ENCODE measurements at regions not wholly inside any gene's neighbourhood (a gene's known extent, or its start where the extent isn't known, plus 50 kb on each side); places are given as distances from the start of the nearest gene placed in this dataset.

- Histone ChIP-seq H3K36me3 (ENCODE audit: control insufficient read depth in 1 of 2, insufficient read depth in 2 of 2, low read length in 2 of 2) (no peaks in the 10 kb centered on the region), H3K79me2 (ENCODE audit: insufficient read depth, low read length) (no peaks in the 10 kb centered on the region), H3K9ac (ENCODE audit: low read length) (no peak overlapping the region), H3K27ac (ENCODE audit: low read depth, low read length) (no peak overlapping the region), H3K9me3 (ENCODE audit: control insufficient read depth in 1 of 2, insufficient read depth in 1 of 2, low read depth in 1 of 2, low read length in 2 of 2) (no peaks in the 10 kb centered on the region), H3K9me2 (ENCODE audit: insufficient read depth) (no peaks in the 10 kb centered on the region), H3K27me3 (ENCODE audit: insufficient read depth, low read length) (no peaks in the 10 kb centered on the region), H3K4me1 (ENCODE audit: control insufficient read depth in 1 of 2, insufficient read depth in 2 of 2, low read length in 2 of 2) (no peaks in the 10 kb centered on the region), H3K4me2 (ENCODE audit: low read length) (no peak overlapping the region), H3K4me3 (replicated peaks in 1 of 2; ENCODE audit: low read depth in 1 of 2, low read length in 2 of 2) (no peak overlapping the region), H2AFZ (ENCODE audit: low read depth, low read length, poor library complexity, severe bottlenecking) (no peak overlapping the region), H4K20me1 (ENCODE audit: insufficient read depth) (no peaks in the 10 kb centered on the region)
- no TSS peak for BruUV-seq (replicated peaks)
- intact Hi-C loops (cut with micrococcal nuclease), result no loop called here
- no peak for ATAC-seq
- ChIA-PET CTCF (no interaction called here), POLR2A (no interaction called here), RAD21 (ENCODE audit: low non-redundant PET in 1 of 2, low total read pairs in 2 of 2, uncharacterized antibody in 2 of 2, unreplicated experiment in 2 of 2) (no interaction called here)
- no peak for TF ChIP-seq EZH2phosphoT487 (IDR thresholded peaks at IDR 0.05; ENCODE audit: borderline replicate concordance)
- no peak for TF ChIP-seq CBX3 (IDR thresholded peaks at IDR 0.05; ENCODE audit: low read depth)
- TF ChIP-seq ZBTB33 (IDR thresholded peaks at IDR 0.05; ENCODE audit: extremely low read depth, insufficient replicate concordance, low read length), result no peak
- no peak for TF ChIP-seq ELF1 (IDR thresholded peaks at IDR 0.05; ENCODE audit: borderline replicate concordance, low read depth)
- TF ChIP-seq ATF3 (IDR thresholded peaks at IDR 0.05), result no peak
- TF ChIP-seq POLR2A (IDR thresholded peaks at IDR 0.05; ENCODE audit: borderline replicate concordance, extremely low read depth, insufficient read depth, insufficient read length), result no peak
- TF ChIP-seq SRF (IDR thresholded peaks at IDR 0.05; ENCODE audit: low read depth), result no peak
- TF ChIP-seq POLR2AphosphoS5 (IDR thresholded peaks at IDR 0.05; ENCODE audit: low read depth, low read length), result no peak
- no peak for TF ChIP-seq MAX (IDR thresholded peaks at IDR 0.05)
- no peak for TF ChIP-seq EGR1 (IDR thresholded peaks at IDR 0.05; ENCODE audit: low read depth)
- TF ChIP-seq EZH2 (IDR thresholded peaks at IDR 0.05), result no peak
- TF ChIP-seq SIN3A (IDR thresholded peaks at IDR 0.05; ENCODE audit: low read depth), result no peak
- no peak for TF ChIP-seq CTCF (IDR thresholded peaks at IDR 0.05 in 2 of 3, conservative IDR thresholded peaks at IDR 0.05 in 1 of 3; ENCODE audit: borderline replicate concordance in 1 of 3, insufficient read depth in 1 of 3, low read depth in 2 of 3, low read length in 2 of 3)
- no peak for TF ChIP-seq ZNF274 (IDR thresholded peaks at IDR 0.05; ENCODE audit: low read depth, low read length)
- no peak for TF ChIP-seq ZFX (IDR thresholded peaks at IDR 0.05)
- no peak for TF ChIP-seq CEBPB (IDR thresholded peaks at IDR 0.05; ENCODE audit: low read depth)
- no peak for TF ChIP-seq FOSL1 (IDR thresholded peaks at IDR 0.05; ENCODE audit: low read depth)
- TF ChIP-seq JUND (IDR thresholded peaks at IDR 0.05), result no peak
- TF ChIP-seq YY1 (IDR thresholded peaks at IDR 0.05; ENCODE audit: extremely low read depth, insufficient replicate concordance, low read depth, low read length), result no peak
- DNase-seq (ENCODE audit: low read depth, low spot score), result no peak
Observed at GRCh38 chr14:101503431-101504095, 57.7 kb upstream of the DIO3 start.
